ENCODE measurements at regions not wholly inside any gene's neighbourhood (a gene's known extent, or its start where the extent isn't known, plus 50 kb on each side); places are given as distances from the start of the nearest gene placed in this dataset.

- Histone ChIP-seq H3K9me3 (ENCODE audit: control insufficient read depth in 2 of 2, low read length in 2 of 2) (no peaks in the 10 kb centered on the region), H3K4me3 (ENCODE audit: low read length in 2 of 2) (no peak overlapping the region), H3K4me1 (ENCODE audit: control insufficient read depth in 2 of 2, insufficient read depth in 2 of 2, low read length in 2 of 2) (peaks cover 0 to under 1% of the 10 kb centered on the region in 2 donors), H3K27me3 (ENCODE audit: control insufficient read depth in 2 of 2, insufficient read depth in 2 of 2, low read length in 2 of 2) (no peaks in the 10 kb centered on the region), H3K9ac (ENCODE audit: low read depth in 1 of 2, low read length in 2 of 2) (no peak overlapping the region), H3K27ac (ENCODE audit: low read depth in 2 of 2, low read length in 2 of 2) (no peak overlapping the region), H3K36me3 (ENCODE audit: control insufficient read depth in 2 of 2, insufficient read depth in 2 of 2, low read length in 2 of 2) (no peaks in the 10 kb centered on the region)
These were observed 83.9 kb upstream of the WDR26 start for GRCh38 chr1:224518528-224518927.

GRCh38 chr1:224519874-224520273 lies 85.3 kb upstream of the WDR26 start:
- Histone ChIP-seq H3K27ac (ENCODE audit: low read depth in 2 of 2, low read length in 2 of 2) (no peak overlapping the region), H3K36me3 (ENCODE audit: control insufficient read depth in 2 of 2, insufficient read depth in 2 of 2, low read length in 2 of 2) (no peaks in the 10 kb centered on the region), H3K27me3 (ENCODE audit: control insufficient read depth in 2 of 2, insufficient read depth in 2 of 2, low read length in 2 of 2) (no peaks in the 10 kb centered on the region), H3K4me1 (ENCODE audit: control insufficient read depth in 2 of 2, insufficient read depth in 2 of 2, low read length in 2 of 2) (no peaks in the 10 kb centered on the region), H3K9me3 (ENCODE audit: control insufficient read depth in 2 of 2, low read length in 2 of 2) (no peaks in the 10 kb centered on the region), H3K9ac (ENCODE audit: low read depth in 1 of 2, low read length in 2 of 2) (no peak overlapping the region), H3K4me3 (ENCODE audit: low read length in 2 of 2) (no peak overlapping the region)

- Histone ChIP-seq H3K36me3 (ENCODE audit: control insufficient read depth in 2 of 2, insufficient read depth in 2 of 2, low read length in 2 of 2) (no peaks in the 10 kb centered on the region), H3K9me3 (ENCODE audit: control insufficient read depth in 2 of 2, low read length in 2 of 2) (no peaks in the 10 kb centered on the region), H3K27me3 (ENCODE audit: control insufficient read depth in 2 of 2, insufficient read depth in 2 of 2, low read length in 2 of 2) (no peaks in the 10 kb centered on the region), H3K9ac (ENCODE audit: low read depth in 1 of 2, low read length in 2 of 2) (no peak overlapping the region), H3K27ac (ENCODE audit: low read depth in 2 of 2, low read length in 2 of 2) (no peak overlapping the region), H3K4me3 (ENCODE audit: low read length in 2 of 2) (no peak overlapping the region), H3K4me1 (ENCODE audit: control insufficient read depth in 2 of 2, insufficient read depth in 2 of 2, low read length in 2 of 2) (no peaks in the 10 kb centered on the region)
These were observed 86.2 kb upstream of the WDR26 start for GRCh38 chr1:224520808-224521207.

GRCh38 chr1:224521904-224522734 lies 87.5 kb upstream of the WDR26 start:
- H3K36me3 ChIP-seq (ENCODE audit: control insufficient read depth in 2 of 2, insufficient read depth in 2 of 2, low read length in 2 of 2), result no peaks in the 10 kb centered on the region
- no peak overlapping the region for H3K9ac ChIP-seq (ENCODE audit: low read depth in 1 of 2, low read length in 2 of 2)
- H3K27ac ChIP-seq (ENCODE audit: low read depth in 2 of 2, low read length in 2 of 2), result no peak overlapping the region
- no peaks in the 10 kb centered on the region for H3K4me1 ChIP-seq (ENCODE audit: control insufficient read depth in 2 of 2, insufficient read depth in 2 of 2, low read length in 2 of 2)
- no peak overlapping the region for H3K4me3 ChIP-seq (ENCODE audit: low read length in 2 of 2)
- no peaks in the 10 kb centered on the region for H3K9me3 ChIP-seq (ENCODE audit: control insufficient read depth in 2 of 2, low read length in 2 of 2)
- no peaks in the 10 kb centered on the region for H3K27me3 ChIP-seq (ENCODE audit: control insufficient read depth in 2 of 2, insufficient read depth in 2 of 2, low read length in 2 of 2)

GRCh38 chr1:224523676-224524075 lies 89.1 kb upstream of the WDR26 start:
- H3K36me3 ChIP-seq (ENCODE audit: control insufficient read depth in 2 of 2, insufficient read depth in 2 of 2, low read length in 2 of 2), result no peaks in the 10 kb centered on the region
- H3K27me3 ChIP-seq (ENCODE audit: control insufficient read depth in 2 of 2, insufficient read depth in 2 of 2, low read length in 2 of 2), result no peaks in the 10 kb centered on the region
- H3K4me1 ChIP-seq (ENCODE audit: control insufficient read depth in 2 of 2, insufficient read depth in 2 of 2, low read length in 2 of 2), result no peaks in the 10 kb centered on the region
- H3K27ac ChIP-seq (ENCODE audit: low read depth in 2 of 2, low read length in 2 of 2), result no peak overlapping the region
- H3K9me3 ChIP-seq (ENCODE audit: control insufficient read depth in 2 of 2, low read length in 2 of 2), result no peaks in the 10 kb centered on the region
- H3K9ac ChIP-seq (ENCODE audit: low read depth in 1 of 2, low read length in 2 of 2), result no peak overlapping the region
- no peak overlapping the region for H3K4me3 ChIP-seq (ENCODE audit: low read length in 2 of 2)

- H3K36me3 ChIP-seq (ENCODE audit: control insufficient read depth in 2 of 2, insufficient read depth in 2 of 2, low read length in 2 of 2), result no peaks in the 10 kb centered on the region
These were observed 90.1 kb upstream of the WDR26 start for GRCh38 chr1:224524679-224525078.

GRCh38 chr1:224525411-224526040 lies 90.6 kb upstream of the CNIH3 start:
- Histone ChIP-seq H3K27me3 (ENCODE audit: control insufficient read depth in 2 of 2, insufficient read depth in 2 of 2, low read length in 2 of 2) (no peaks in the 10 kb centered on the region), H3K27ac (ENCODE audit: low read depth in 2 of 2, low read length in 2 of 2) (no peak overlapping the region), H3K36me3 (ENCODE audit: control insufficient read depth in 2 of 2, insufficient read depth in 2 of 2, low read length in 2 of 2) (no peaks in the 10 kb centered on the region), H3K9me3 (ENCODE audit: control insufficient read depth in 2 of 2, low read length in 2 of 2) (no peaks in the 10 kb centered on the region), H3K4me1 (ENCODE audit: control insufficient read depth in 2 of 2, insufficient read depth in 2 of 2, low read length in 2 of 2) (no peaks in the 10 kb centered on the region), H3K9ac (ENCODE audit: low read depth in 1 of 2, low read length in 2 of 2) (no peak overlapping the region), H3K4me3 (ENCODE audit: low read length in 2 of 2) (no peak overlapping the region)

More at GRCh38 chr1:224524679-224525078, 90.1 kb upstream of the WDR26 start:
- Histone ChIP-seq H3K27ac (ENCODE audit: low read depth in 2 of 2, low read length in 2 of 2) (no peak overlapping the region), H3K9me3 (ENCODE audit: control insufficient read depth in 2 of 2, low read length in 2 of 2) (no peaks in the 10 kb centered on the region), H3K4me1 (ENCODE audit: control insufficient read depth in 2 of 2, insufficient read depth in 2 of 2, low read length in 2 of 2) (no peaks in the 10 kb centered on the region), H3K9ac (ENCODE audit: low read depth in 1 of 2, low read length in 2 of 2) (no peak overlapping the region), H3K4me3 (ENCODE audit: low read length in 2 of 2) (no peak overlapping the region), H3K27me3 (ENCODE audit: control insufficient read depth in 2 of 2, insufficient read depth in 2 of 2, low read length in 2 of 2) (no peaks in the 10 kb centered on the region)

GRCh38 chr1:224526771-224527170 lies 89.3 kb upstream of the CNIH3 start:
- Histone ChIP-seq H3K27me3 (ENCODE audit: control insufficient read depth in 2 of 2, insufficient read depth in 2 of 2, low read length in 2 of 2) (no peaks in the 10 kb centered on the region), H3K36me3 (ENCODE audit: control insufficient read depth in 2 of 2, insufficient read depth in 2 of 2, low read length in 2 of 2) (no peaks in the 10 kb centered on the region), H3K4me1 (ENCODE audit: control insufficient read depth in 2 of 2, insufficient read depth in 2 of 2, low read length in 2 of 2) (no peaks in the 10 kb centered on the region), H3K4me3 (ENCODE audit: low read length in 2 of 2) (no peak overlapping the region), H3K9ac (ENCODE audit: low read depth in 1 of 2, low read length in 2 of 2) (no peak overlapping the region), H3K27ac (ENCODE audit: low read depth in 2 of 2, low read length in 2 of 2) (no peak overlapping the region), H3K9me3 (ENCODE audit: control insufficient read depth in 2 of 2, low read length in 2 of 2) (no peaks in the 10 kb centered on the region)

GRCh38 chr1:224528900-224529299 lies 87.2 kb upstream of the CNIH3 start:
- H3K4me1 ChIP-seq (ENCODE audit: control insufficient read depth in 2 of 2, insufficient read depth in 2 of 2, low read length in 2 of 2), result no peaks in the 10 kb centered on the region
- H3K4me3 ChIP-seq (ENCODE audit: low read length in 2 of 2), result no peak overlapping the region
- H3K36me3 ChIP-seq (ENCODE audit: control insufficient read depth in 2 of 2, insufficient read depth in 2 of 2, low read length in 2 of 2), result no peaks in the 10 kb centered on the region
- no peak overlapping the region for H3K27ac ChIP-seq (ENCODE audit: low read depth in 2 of 2, low read length in 2 of 2)
- H3K27me3 ChIP-seq (ENCODE audit: control insufficient read depth in 2 of 2, insufficient read depth in 2 of 2, low read length in 2 of 2), result no peaks in the 10 kb centered on the region
- no peaks in the 10 kb centered on the region for H3K9me3 ChIP-seq (ENCODE audit: control insufficient read depth in 2 of 2, low read length in 2 of 2)
- no peak overlapping the region for H3K9ac ChIP-seq (ENCODE audit: low read depth in 1 of 2, low read length in 2 of 2)

GRCh38 chr1:224529844-224530243 lies 86.3 kb upstream of the CNIH3 start:
- Histone ChIP-seq H3K27me3 (ENCODE audit: control insufficient read depth in 2 of 2, insufficient read depth in 2 of 2, low read length in 2 of 2) (no peaks in the 10 kb centered on the region), H3K9me3 (ENCODE audit: control insufficient read depth in 2 of 2, low read length in 2 of 2) (no peaks in the 10 kb centered on the region), H3K9ac (ENCODE audit: low read depth in 1 of 2, low read length in 2 of 2) (no peak overlapping the region), H3K36me3 (ENCODE audit: control insufficient read depth in 2 of 2, insufficient read depth in 2 of 2, low read length in 2 of 2) (no peaks in the 10 kb centered on the region), H3K4me3 (ENCODE audit: low read length in 2 of 2) (no peak overlapping the region), H3K4me1 (ENCODE audit: control insufficient read depth in 2 of 2, insufficient read depth in 2 of 2, low read length in 2 of 2) (no peaks in the 10 kb centered on the region), H3K27ac (ENCODE audit: low read depth in 2 of 2, low read length in 2 of 2) (no peak overlapping the region)
